HAP-1 (cell line): ENCODE measurements at regions not wholly inside any gene's neighbourhood (a gene's known extent, or its start where the extent isn't known, plus 50 kb on each side); places are given as distances from the start of the nearest gene placed in this dataset.

ENCODE experiments used
- DNase-seq, 2 experiments: peaks; one replicate each; pipeline ENCODE4 v3.0.0-alpha.2; 2016 to 2020; ENCODE audit warnings: low spot score in 2 of 2
- H3K27me3 ChIP-seq: fragments of 250-450 bp; sonication (Bioruptor Pico); 2 replicates; pipeline ENCODE4 v1.5.1; 2020; ENCODE audit warnings: low read depth, mild to moderate bottlenecking, moderate library complexity
- H3K36me3 ChIP-seq: fragments of 250-450 bp; sonication (Bioruptor Pico); replicated peaks from 2 replicates; pipeline ENCODE4 v1.5.1; 2020; ENCODE audit warnings: mild to moderate bottlenecking
- H3K4me1 ChIP-seq: fragments of 250-450 bp; sonication (Bioruptor Pico); 2 replicates; pipeline ENCODE4 v1.5.1; 2020; ENCODE audit warnings: mild to moderate bottlenecking
- H3K4me3 ChIP-seq: fragments of 250-450 bp; sonication (Bioruptor Pico); 2 replicates; pipeline ENCODE4 v1.5.1; 2020; ENCODE audit warnings: mild to moderate bottlenecking, moderate library complexity
- H3K9me3 ChIP-seq: fragments of 250-450 bp; sonication (Bioruptor Pico); 2 replicates; pipeline ENCODE4 v1.5.1; 2020; ENCODE audit warnings: mild to moderate bottlenecking, moderate library complexity
- in situ Hi-C: fragments of 300-500 bp; cut with MboI; formaldehyde crosslinking; loops from 3 replicates; pipeline ENCODE4 v1.14.3; 2020; ENCODE audit warnings: low sequenced_read_pairs, inconsistent platforms, mixed read lengths

DNA sequence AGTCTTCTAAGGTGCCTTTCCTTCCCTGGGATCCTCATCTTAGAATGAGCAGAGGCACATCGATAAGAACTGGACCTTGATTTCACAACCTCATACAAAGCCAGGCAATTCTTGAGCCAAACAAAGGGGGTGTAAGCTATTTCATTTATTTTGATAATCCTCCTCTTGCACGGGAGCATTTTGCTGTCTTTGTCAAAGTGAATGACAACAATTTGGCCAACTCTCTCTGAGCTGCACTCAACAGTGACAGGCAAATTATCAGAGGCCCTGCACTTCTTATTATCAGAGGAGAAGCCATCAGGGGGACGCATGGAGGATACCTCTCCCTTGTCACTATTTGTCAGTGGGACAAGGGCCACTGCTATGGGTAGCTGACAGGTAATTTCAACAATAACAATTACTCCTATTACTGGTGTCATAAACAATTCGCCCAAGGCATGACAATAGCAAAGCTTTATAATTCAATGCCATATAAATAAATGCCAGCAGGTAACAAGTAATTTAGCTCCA, 260.4 kb downstream of the MEIS1 start:
- Histone ChIP-seq H3K9me3 (no peaks in the 10 kb centered on the region), H3K4me1 (peaks cover 68% of the 10 kb centered on the region), H3K4me3 (no peak overlapping the region), H3K36me3 (no peaks in the 10 kb centered on the region), H3K27me3 (peaks cover 2% of the 10 kb centered on the region; the same call in 1 of the 2 replicates)
- peak in 1 of 2 experiments; percentile 23 for DNase-seq
- in situ Hi-C loops, result loop anchor here (25.0 kb wide), 1 partner anchor 258 kb away; the partner anchor contains the start of gene MEIS1

DNA sequence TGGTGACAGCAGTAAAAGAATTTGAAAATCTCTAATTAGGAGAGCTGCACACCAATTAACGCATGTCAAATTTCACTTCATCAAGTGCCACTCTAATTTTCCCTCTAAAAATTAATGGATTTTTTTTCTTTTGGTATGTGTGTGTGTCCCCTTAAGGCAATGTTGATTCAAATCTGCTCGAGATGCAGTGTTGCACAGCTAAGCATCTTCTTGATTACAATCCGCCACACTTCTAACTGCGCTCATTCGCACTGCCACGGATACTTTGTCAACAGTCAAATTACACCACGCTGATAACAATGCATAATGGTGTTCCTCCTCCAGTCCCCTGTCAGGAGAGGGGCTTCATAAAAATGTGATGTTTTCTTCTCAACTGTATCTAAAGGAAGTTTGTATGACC, 261.4 kb downstream of the MEIS1 start:
- Histone ChIP-seq H3K4me3 (no peak overlapping the region), H3K4me1 (peaks cover 70% of the 10 kb centered on the region), H3K36me3 (no peaks in the 10 kb centered on the region), H3K9me3 (no peaks in the 10 kb centered on the region), H3K27me3 (peaks cover 2% of the 10 kb centered on the region; the same call in 1 of the 2 replicates)
- no peak for DNase-seq
- in situ Hi-C loops, result loop anchor here (25.0 kb wide), 1 partner anchor 259 kb away; the partner anchor contains the start of gene MEIS1

- peaks cover 68% of the 10 kb centered on the region for H3K4me1 ChIP-seq
- no peaks in the 10 kb centered on the region for H3K36me3 ChIP-seq
- H3K9me3 ChIP-seq, result no peaks in the 10 kb centered on the region
- H3K27me3 ChIP-seq, result peaks cover 2% of the 10 kb centered on the region; the same call in 1 of the 2 replicates
- in situ Hi-C loops, result loop anchor here (25.0 kb wide), 1 partner anchor 260 kb away; the partner anchor contains the start of gene MEIS1
- no peak overlapping the region for H3K4me3 ChIP-seq
- DNase-seq, result no peak
Observed at GRCh38 chr2:66696886-66697285, 262.0 kb downstream of the MEIS1 start.

DNA sequence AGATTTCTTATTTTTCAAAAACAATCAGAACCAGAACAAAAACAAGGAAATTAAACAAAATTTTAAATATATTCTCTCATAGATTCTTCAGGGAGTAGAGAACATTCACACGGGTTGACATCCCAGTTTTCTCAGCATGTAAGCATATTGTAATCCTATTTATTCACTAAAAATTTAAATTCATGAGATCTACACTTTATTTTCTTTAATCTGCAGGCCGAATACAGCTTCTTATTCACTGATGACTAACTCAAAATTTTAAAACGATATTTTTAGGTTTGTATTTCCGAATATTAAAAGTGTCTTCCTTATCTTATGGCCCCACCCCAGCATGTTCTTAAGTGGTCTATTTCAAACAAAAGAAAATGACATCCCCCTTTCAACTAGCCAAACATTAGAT, 262.4 kb downstream of the MEIS1 start:
- DNase-seq, result no peak
- Histone ChIP-seq H3K27me3 (peaks cover 2% of the 10 kb centered on the region; the same call in 1 of the 2 replicates), H3K36me3 (no peaks in the 10 kb centered on the region), H3K4me1 (peaks cover 63% of the 10 kb centered on the region), H3K9me3 (no peaks in the 10 kb centered on the region), H3K4me3 (no peak overlapping the region)
- in situ Hi-C loops, result loop anchor here (25.0 kb wide), 1 partner anchor 260 kb away; the partner anchor contains the start of gene MEIS1

DNA sequence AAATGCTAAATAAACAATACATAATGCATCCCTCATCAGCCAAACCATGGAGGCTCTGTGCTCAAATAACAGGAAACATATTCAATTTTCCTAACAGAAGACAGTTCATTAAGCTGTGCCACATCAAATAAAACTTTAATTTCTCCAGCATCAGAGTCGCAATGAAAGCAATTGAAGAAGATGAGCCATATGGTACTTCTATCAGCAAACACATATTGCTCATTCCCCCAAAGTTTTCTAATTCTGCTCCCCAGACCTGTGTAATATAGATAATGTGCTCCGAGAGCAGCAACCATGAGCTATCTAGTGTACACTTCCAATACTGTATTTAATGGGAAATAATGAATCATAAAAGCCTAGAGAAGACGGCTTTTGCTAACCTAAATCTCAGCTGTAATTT, 263.2 kb downstream of the MEIS1 start:
- Histone ChIP-seq H3K36me3 (no peaks in the 10 kb centered on the region), H3K9me3 (no peaks in the 10 kb centered on the region), H3K4me3 (no peak overlapping the region), H3K4me1 (peaks cover 55% of the 10 kb centered on the region), H3K27me3 (peaks cover 2% of the 10 kb centered on the region; the same call in 1 of the 2 replicates)
- no peak for DNase-seq
- in situ Hi-C loops, result loop anchor here (25.0 kb wide), 1 partner anchor 261 kb away; the partner anchor contains the start of gene MEIS1

DNA sequence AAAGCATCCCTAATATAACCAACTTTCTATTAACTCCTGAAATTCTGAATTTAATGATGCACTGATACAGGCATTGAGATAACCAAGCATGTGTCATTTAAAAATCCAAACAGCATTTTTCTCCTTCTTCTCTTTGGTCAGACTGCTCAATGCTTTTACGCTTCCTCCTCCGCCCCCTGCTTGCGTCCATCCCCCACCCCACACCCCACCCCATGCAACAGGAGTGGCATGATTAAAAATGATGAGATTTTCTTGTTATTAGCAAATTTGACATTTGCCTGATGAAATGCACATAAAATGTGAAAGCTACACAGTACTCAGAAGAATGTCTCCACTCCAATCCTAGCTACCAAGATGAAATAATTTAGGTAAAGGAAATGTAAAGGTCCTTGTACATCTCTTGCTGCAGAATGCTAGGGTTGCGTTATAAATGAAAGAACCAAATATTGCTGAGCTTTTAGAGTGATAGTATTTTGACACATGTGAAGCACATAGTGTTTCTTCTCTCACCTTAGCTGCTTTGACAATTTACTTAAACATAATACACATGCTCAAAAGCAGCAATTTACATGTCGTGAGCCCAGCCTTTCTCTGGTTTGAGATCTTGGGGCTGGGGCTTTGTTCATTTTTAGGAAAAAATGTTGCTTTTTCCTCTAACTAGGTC, 263.8 kb downstream of the MEIS1 start:
- no peak overlapping the region for H3K4me3 ChIP-seq
- in situ Hi-C loops, result loop anchor here (25.0 kb wide), 1 partner anchor 261 kb away; the partner anchor contains the start of gene MEIS1
- peaks cover 2% of the 10 kb centered on the region; the same call in 1 of the 2 replicates for H3K27me3 ChIP-seq
- H3K4me1 ChIP-seq, result peaks cover 49% of the 10 kb centered on the region
- DNase-seq, result no peak
- no peaks in the 10 kb centered on the region for H3K9me3 ChIP-seq
- no peaks in the 10 kb centered on the region for H3K36me3 ChIP-seq

DNA sequence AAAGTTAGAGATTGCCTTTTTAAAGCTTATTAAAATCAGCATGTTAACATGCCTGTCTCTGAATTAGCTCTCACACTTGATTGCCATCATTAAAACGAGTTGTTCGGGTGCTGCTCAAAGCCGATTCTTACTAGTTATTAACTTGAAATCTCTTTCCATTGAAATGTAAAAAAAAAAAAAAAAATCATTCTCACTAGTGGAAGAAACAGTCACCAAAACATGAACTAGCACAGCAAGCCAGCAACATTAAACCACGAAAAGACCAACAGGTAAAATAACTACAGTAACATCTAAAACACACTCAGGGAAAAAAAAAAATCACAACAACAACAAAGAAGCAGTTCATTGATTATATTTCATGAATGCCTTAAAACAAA, 264.5 kb downstream of the MEIS1 start:
- H3K9me3 ChIP-seq, result no peaks in the 10 kb centered on the region
- no peak overlapping the region for H3K4me3 ChIP-seq
- H3K4me1 ChIP-seq, result peaks cover 45% of the 10 kb centered on the region
- H3K27me3 ChIP-seq, result peaks cover 2% of the 10 kb centered on the region; the same call in 1 of the 2 replicates
- DNase-seq, result no peak
- in situ Hi-C loops, result loop anchor here (25.0 kb wide), 1 partner anchor 262 kb away; the partner anchor contains the start of gene MEIS1
- H3K36me3 ChIP-seq, result no peaks in the 10 kb centered on the region

GRCh38 chr2:66699793-66700676, 265.1 kb downstream of the MEIS1 start:
- DNase-seq, result peak; percentile 47 to 89
- H3K4me1 ChIP-seq, result peaks cover 38% of the 10 kb centered on the region
- H3K4me3 ChIP-seq, result no peak overlapping the region
- in situ Hi-C loops, result loop anchor here (25.0 kb wide), 1 partner anchor 263 kb away; the partner anchor contains the start of gene MEIS1
- H3K36me3 ChIP-seq, result no peaks in the 10 kb centered on the region
- no peaks in the 10 kb centered on the region for H3K9me3 ChIP-seq
- H3K27me3 ChIP-seq, result peaks cover 2% of the 10 kb centered on the region; the same call in 1 of the 2 replicates

GRCh38 chr2:66700677-66701066, 265.7 kb downstream of the MEIS1 start:
- no peak overlapping the region for H3K4me3 ChIP-seq

DNA sequence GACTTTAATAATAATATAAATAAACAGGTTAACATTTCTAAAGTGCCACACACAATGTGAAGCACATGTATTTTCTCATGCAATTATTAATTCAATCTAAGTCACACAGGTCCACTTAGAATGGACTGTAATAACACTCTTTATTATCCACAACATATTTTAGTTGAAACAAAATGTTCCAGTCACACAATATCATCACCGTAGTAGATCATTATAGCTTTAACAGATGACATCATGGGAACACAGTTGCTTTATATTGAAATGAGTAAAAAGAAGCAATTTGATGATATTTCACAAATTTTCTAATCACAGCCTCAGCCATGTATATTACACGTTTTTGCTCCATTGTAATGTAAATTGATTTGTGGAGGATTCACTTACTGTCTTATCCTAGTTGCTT, 266.3 kb downstream of the MEIS1 start:
- Histone ChIP-seq H3K4me3 (no peak overlapping the region), H3K9me3 (no peaks in the 10 kb centered on the region), H3K36me3 (no peaks in the 10 kb centered on the region), H3K4me1 (peaks cover 34% of the 10 kb centered on the region), H3K27me3 (no peaks in the 10 kb centered on the region)
- in situ Hi-C loops, result no loop called here
- no peak for DNase-seq

More at GRCh38 chr2:66700677-66701066, 265.7 kb downstream of the MEIS1 start:
- no peak for DNase-seq
- Histone ChIP-seq H3K27me3 (peaks cover 2% of the 10 kb centered on the region; the same call in 1 of the 2 replicates), H3K36me3 (no peaks in the 10 kb centered on the region), H3K9me3 (no peaks in the 10 kb centered on the region), H3K4me1 (peaks cover 34% of the 10 kb centered on the region)
- in situ Hi-C loops, result no loop called here

- DNase-seq, result no peak
- Histone ChIP-seq H3K27me3 (no peaks in the 10 kb centered on the region), H3K4me1 (peaks cover 34% of the 10 kb centered on the region), H3K36me3 (no peaks in the 10 kb centered on the region), H3K9me3 (no peaks in the 10 kb centered on the region), H3K4me3 (no peak overlapping the region)
- in situ Hi-C loops, result no loop called here
Observed at GRCh38 chr2:66701656-66702055, 266.7 kb downstream of the MEIS1 start.

GRCh38 chr2:66702301-66702700, 267.4 kb downstream of the MEIS1 start:
- no peak for DNase-seq
- in situ Hi-C loops, result no loop called here
- Histone ChIP-seq H3K27me3 (no peaks in the 10 kb centered on the region), H3K36me3 (no peaks in the 10 kb centered on the region), H3K4me3 (no peak overlapping the region), H3K9me3 (no peaks in the 10 kb centered on the region), H3K4me1 (peaks cover 34% of the 10 kb centered on the region)

- in situ Hi-C loops, result no loop called here
- no peaks in the 10 kb centered on the region; the same call in 1 of the 2 replicates for H3K27me3 ChIP-seq
Observed at GRCh38 chr2:66704786-66705185, 269.9 kb downstream of the MEIS1 start.

More at GRCh38 chr2:66704786-66705185, 269.9 kb downstream of the MEIS1 start:
- no peak overlapping the region for H3K4me3 ChIP-seq
- no peaks in the 10 kb centered on the region for H3K9me3 ChIP-seq
- H3K4me1 ChIP-seq, result peaks cover 17% of the 10 kb centered on the region
- H3K36me3 ChIP-seq, result no peaks in the 10 kb centered on the region
- DNase-seq, result no peak
